ENCODE measurements at regions not wholly inside any gene's neighbourhood (a gene's known extent, or its start where the extent isn't known, plus 50 kb on each side); places are given as distances from the start of the nearest gene placed in this dataset.

DNA sequence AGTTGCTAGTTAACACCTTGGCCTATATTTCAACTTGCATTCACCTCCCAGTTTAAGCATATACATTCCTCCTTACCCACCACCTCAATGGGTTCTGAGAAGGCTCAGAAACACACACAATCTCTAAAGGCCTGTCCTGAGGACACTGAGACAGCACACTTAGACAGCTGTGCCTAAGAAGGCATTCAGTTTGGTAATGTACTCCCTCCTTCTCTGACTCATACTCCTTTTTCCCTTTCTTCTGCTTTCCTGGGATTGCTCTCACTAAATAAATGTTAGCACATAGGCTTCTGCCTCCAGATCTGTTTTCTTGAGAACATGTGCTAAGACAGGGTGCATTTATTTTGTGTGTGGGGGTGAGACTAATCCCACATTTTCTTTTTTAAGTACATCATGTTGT, 456.8 kb upstream of the CDH6 start:
- no peak for DNase-seq
- Mint-ChIP-seq H3K27ac (no peak overlapping the region; a peak in 1 of 7 replicates), H3K4me1 (no peaks in the 10 kb centered on the region), H3K9me3 (peaks cover 0 to 2% of the 10 kb centered on the region in 2 experiments; a peak in 2 of 5 replicates), H3K4me3 (no peak overlapping the region), H3K27me3 (ENCODE audit: low read depth) (no peaks in the 10 kb centered on the region; the same call in 1 of the 2 replicates), H3K36me3 (ENCODE audit: insufficient read depth in 1 of 3, low read depth in 3 of 3) (no peaks in the 10 kb centered on the region; a peak in 1 of 7 replicates)
- Histone ChIP-seq H2BK15ac (ENCODE audit: low read depth, low read length) (no peak overlapping the region), H3K4me1 (ENCODE audit: insufficient read depth, low read length) (no peaks in the 10 kb centered on the region), H3K4ac (ENCODE audit: low read depth, low read length) (no peak overlapping the region), H4K91ac (ENCODE audit: insufficient read length, low read depth, low read length) (no peak overlapping the region), H3K23ac (ENCODE audit: insufficient read length, low read depth, low read length) (no peak overlapping the region), H3K27ac (ENCODE audit: insufficient read length, low read depth, low read length) (no peak overlapping the region), H3K23me2 (ENCODE audit: insufficient read length, low read depth, low read length, poor library complexity, severe bottlenecking) (no peaks in the 10 kb centered on the region), H3K9me3 (ENCODE audit: control insufficient read depth, low read depth, low read length) (no peaks in the 10 kb centered on the region), H2AK5ac (ENCODE audit: insufficient read length, low read length) (no peak overlapping the region), H3K9ac (ENCODE audit: extremely low read depth, insufficient read length, low read length) (no peak overlapping the region), H2BK12ac (ENCODE audit: insufficient read length, low read depth, low read length) (no peak overlapping the region), H3K27me3 (ENCODE audit: insufficient read depth, low read length) (no peaks in the 10 kb centered on the region), H3K79me2 (ENCODE audit: insufficient read depth, low read length) (no peaks in the 10 kb centered on the region), H2BK20ac (ENCODE audit: low read depth, low read length, poor library complexity, severe bottlenecking) (no peak overlapping the region), H2BK5ac (ENCODE audit: insufficient read length, low read length) (no peak overlapping the region), H3K18ac (ENCODE audit: insufficient read length, low read depth, low read length) (no peak overlapping the region), H2BK120ac (ENCODE audit: low read depth, low read length, poor library complexity, severe bottlenecking) (no peak overlapping the region), H4K20me1 (ENCODE audit: control insufficient read depth, insufficient read depth, insufficient read length) (no peaks in the 10 kb centered on the region), H3K14ac (ENCODE audit: insufficient read depth, low read length) (no peak overlapping the region), H3K79me1 (ENCODE audit: insufficient read depth, low read depth, low read length, poor library complexity, severe bottlenecking) (no peaks in the 10 kb centered on the region), H3K56ac (ENCODE audit: insufficient read length, low read depth, low read length) (no peak overlapping the region), H4K5ac (ENCODE audit: insufficient read length, low read depth, low read length) (no peak overlapping the region), H3T11ph (ENCODE audit: low read length) (no peak overlapping the region), H4K8ac (replicated peaks; ENCODE audit: insufficient read length, low read depth, low read length) (no peak overlapping the region), H2AFZ (ENCODE audit: low read length) (no peak overlapping the region), H3K4me2 (ENCODE audit: insufficient read depth, insufficient read length, low read length) (no peak overlapping the region)
- TF ChIP-seq, protein P1, sequence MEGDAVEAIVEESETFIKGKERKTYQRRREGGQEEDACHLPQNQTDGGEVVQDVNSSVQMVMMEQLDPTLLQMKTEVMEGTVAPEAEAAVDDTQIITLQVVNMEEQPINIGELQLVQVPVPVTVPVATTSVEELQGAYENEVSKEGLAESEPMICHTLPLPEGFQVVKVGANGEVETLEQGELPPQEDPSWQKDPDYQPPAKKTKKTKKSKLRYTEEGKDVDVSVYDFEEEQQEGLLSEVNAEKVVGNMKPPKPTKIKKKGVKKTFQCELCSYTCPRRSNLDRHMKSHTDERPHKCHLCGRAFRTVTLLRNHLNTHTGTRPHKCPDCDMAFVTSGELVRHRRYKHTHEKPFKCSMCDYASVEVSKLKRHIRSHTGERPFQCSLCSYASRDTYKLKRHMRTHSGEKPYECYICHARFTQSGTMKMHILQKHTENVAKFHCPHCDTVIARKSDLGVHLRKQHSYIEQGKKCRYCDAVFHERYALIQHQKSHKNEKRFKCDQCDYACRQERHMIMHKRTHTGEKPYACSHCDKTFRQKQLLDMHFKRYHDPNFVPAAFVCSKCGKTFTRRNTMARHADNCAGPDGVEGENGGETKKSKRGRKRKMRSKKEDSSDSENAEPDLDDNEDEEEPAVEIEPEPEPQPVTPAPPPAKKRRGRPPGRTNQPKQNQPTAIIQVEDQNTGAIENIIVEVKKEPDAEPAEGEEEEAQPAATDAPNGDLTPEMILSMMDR (conservative IDR thresholded peaks at IDR 0.05) = no peak

All from H9 (cell line).